ENCODE measurements at regions not wholly inside any gene's neighbourhood (a gene's known extent, or its start where the extent isn't known, plus 50 kb on each side); places are given as distances from the start of the nearest gene placed in this dataset.

GRCh38 chr16:51337662-51338061, 186.6 kb upstream of the SALL1 start:
- Histone ChIP-seq H3K79me2 (ENCODE audit: insufficient read depth, low read length) (no peaks in the 10 kb centered on the region), H2AFZ (ENCODE audit: low read length) (no peak overlapping the region), H4K20me1 (ENCODE audit: insufficient read depth, low read length) (no peaks in the 10 kb centered on the region), H3K27ac (ENCODE audit: extremely low read length, insufficient read depth, low read length) (no peak overlapping the region), H3K4me1 (ENCODE audit: insufficient read depth, low read length) (peaks cover 7% of the 10 kb centered on the region; the same call in 1 of the 2 replicates), H3K9ac (ENCODE audit: insufficient read depth, low read depth, low read length) (no peak overlapping the region), H3K36me3 (replicated peaks in 1 of 2; ENCODE audit: control insufficient read depth in 1 of 2, insufficient read depth in 2 of 2, low read length in 2 of 2) (no peaks in the 10 kb centered on the region), H3K4me2 (ENCODE audit: low read depth, low read length) (no peak overlapping the region), H3K4me3 (replicated peaks in 1 of 3; ENCODE audit: insufficient read depth in 1 of 3, low read depth in 2 of 3, low read length in 3 of 3) (no peak overlapping the region), H3K9me3 (ENCODE audit: low read length) (no peaks in the 10 kb centered on the region), H3K27me3 (ENCODE audit: control insufficient read depth in 1 of 2, insufficient read depth in 2 of 2, low read length in 2 of 2) (no peaks in the 10 kb centered on the region)
- FAIRE-seq (peak; percentile 70), ATAC-seq (peak; percentile 99), DNase-seq (ENCODE audit: low spot score) (peak; percentile 57)
- WGBS (ENCODE audit: low lambda C conversion rate): 26% methylated on average over 3 of the region's 3 CpGs
- TF ChIP-seq CTCF (CRISPR knock-in tag; IDR thresholded peaks at IDR 0.05) (peak; percentile 32; the same call in 1 of the 2 replicates), MTA3 (CRISPR knock-in tag; IDR thresholded peaks at IDR 0.05) (no peak), STAG1 (CRISPR knock-in tag; IDR thresholded peaks at IDR 0.05) (peak; percentile 45; the same call in 1 of the 2 replicates), ZNF414 (CRISPR knock-in tag; IDR thresholded peaks at IDR 0.05) (no peak), ZFP90 (CRISPR knock-in tag; IDR thresholded peaks at IDR 0.05; ENCODE audit: borderline replicate concordance) (no peak), SMC3 (IDR thresholded peaks at IDR 0.05; ENCODE audit: low read length) (peak; percentile 47; the same call in 1 of the 2 replicates), NCOR1 (IDR thresholded peaks at IDR 0.05; ENCODE audit: borderline replicate concordance, low read length) (0 out of 2 replicates have a peak, but pooled peaks have one; percentile 20), HNF4A (CRISPR knock-in tag; IDR thresholded peaks at IDR 0.05) (peak; percentile 22; the same call in 1 of the 2 replicates), SOX6 (IDR thresholded peaks at IDR 0.05) (no peak), SOX6 (CRISPR knock-in tag; IDR thresholded peaks at IDR 0.05) (peak; percentile 57), ATF1 (CRISPR knock-in tag; IDR thresholded peaks at IDR 0.05) (no peak), KDM5B (CRISPR knock-in tag; IDR thresholded peaks at IDR 0.05; ENCODE audit: borderline replicate concordance) (no peak), SRF (IDR thresholded peaks at IDR 0.05; ENCODE audit: low read depth, low read length) (no peak), ZNF331 (CRISPR knock-in tag; IDR thresholded peaks at IDR 0.05) (no peak), RAD21 (CRISPR knock-in tag; IDR thresholded peaks at IDR 0.05) (peak; percentile 49; the same call in 1 of the 2 replicates), TEAD3 (CRISPR knock-in tag; optimal IDR thresholded peaks at IDR 0.05; ENCODE audit: borderline replicate concordance) (peak; percentile 35), ZNF776 (CRISPR knock-in tag; IDR thresholded peaks at IDR 0.05) (no peak), SOX13 (IDR thresholded peaks at IDR 0.05) (no peak), SOX13 (CRISPR knock-in tag; conservative IDR thresholded peaks at IDR 0.05 in 1 of 2, IDR thresholded peaks at IDR 0.05 in 1 of 2) (peak in 1 of 2 experiments; percentile 50; a peak in 2 of 4 replicates)
- in situ Hi-C loops (cut with HindIII; ENCODE audit: extremely low pct_ligation_motif_present, low pct_unique_long_range_greater_than_20kb) (no loop called here), intact Hi-C loops (cut with micrococcal nuclease; ENCODE audit: unreplicated experiment) (loop anchor here (1.0 kb wide), 1 partner anchor 185 kb away; no protein-coding TSS in a partner anchor)
- ChIA-PET POLR2A (no interaction called here), CTCF (ENCODE audit: low intra/inter-chr PET ratio, low total read pairs) (no interaction called here)
- BruUV-seq (replicated peaks): no TSS peak
